Ovary (tissue), 3 donors: ENCODE measurements at regions not wholly inside any gene's neighbourhood (a gene's known extent, or its start where the extent isn't known, plus 50 kb on each side); places are given as distances from the start of the nearest gene placed in this dataset.

Experiments
- CTCF ChIP-seq, 3 donors: fragments of 450-650 bp in 2 of 3; fragments of 200-600 bp in 1 of 3; IDR thresholded peaks; one replicate each; pipeline versions ENCODE4 v1.5.1 to v1.8.0; 2016 to 2022; ENCODE audit warnings: antibody characterized with exemption in 3 of 3, mild to moderate bottlenecking in 1 of 3
- POLR2A ChIP-seq: fragments of 450-650 bp; IDR thresholded peaks from one replicate; pipeline ENCODE4 v1.6.1; 2017; ENCODE audit warnings: antibody characterized with exemption, mild to moderate bottlenecking, moderate library complexity
- donor health status: DM: no; HTN: no; CAD: no.

GRCh38 chr21:35528116-35529042 lies 479.3 kb upstream of the RUNX1 start:
- TF ChIP-seq CTCF (IDR thresholded peaks at IDR 0.05) (no peak), POLR2A (no peak)
